Epithelial cell of esophagus (primary cell): ENCODE measurements at regions not wholly inside any gene's neighbourhood (a gene's known extent, or its start where the extent isn't known, plus 50 kb on each side); places are given as distances from the start of the nearest gene placed in this dataset.

ENCODE experiments used
- DNase-seq: peaks from one replicate; pipeline ENCODE4 v3.0.0; 2010; ENCODE audit warnings: low read depth
- H3K4me3 ChIP-seq: 2 replicates; pipeline ENCODE4 v1.5.1; 2011; ENCODE audit warnings: mild to moderate bottlenecking, low read length, control low read depth
- CTCF ChIP-seq: IDR thresholded peaks from 2 replicates; pipeline ENCODE4 v1.5.1; 2011; ENCODE audit warnings: low read depth, mild to moderate bottlenecking, low read length, control low read depth, inconsistent platforms; ENCODE audit not compliant: insufficient read depth; ENCODE audit errors: missing control alignments

- no peak for TF ChIP-seq CTCF
- no peak overlapping the region for H3K4me3 ChIP-seq
- DNase-seq: no peak
Measured at GRCh38 chr3:25324954-25325655, 103.0 kb upstream of the RARB start.

- no peak for TF ChIP-seq CTCF
- DNase-seq: no peak
- no peak overlapping the region for H3K4me3 ChIP-seq
Measured at GRCh38 chr3:25335356-25335755, 92.7 kb upstream of the RARB start.

GRCh38 chr3:25338158-25338725, 89.8 kb upstream of the RARB start:
- no peak for DNase-seq
- H3K4me3 ChIP-seq: no peak overlapping the region

GRCh38 chr3:25339225-25339624, 88.8 kb upstream of the RARB start:
- no peak overlapping the region for H3K4me3 ChIP-seq
- TF ChIP-seq CTCF: no peak
- DNase-seq: no peak

More at GRCh38 chr3:25338158-25338725, 89.8 kb upstream of the RARB start:
- TF ChIP-seq CTCF: no peak

- H3K4me3 ChIP-seq: no peak overlapping the region
- no peak for DNase-seq
- TF ChIP-seq CTCF: no peak
Measured at GRCh38 chr3:25344670-25345069, 83.4 kb upstream of the RARB start.

GRCh38 chr3:25349095-25349494, 79.0 kb upstream of the RARB start:
- DNase-seq: no peak
- no peak overlapping the region for H3K4me3 ChIP-seq
- TF ChIP-seq CTCF: no peak
